A673 (cell line): ENCODE measurements at regions not wholly inside any gene's neighbourhood (a gene's known extent, or its start where the extent isn't known, plus 50 kb on each side); places are given as distances from the start of the nearest gene placed in this dataset.
"Not testable (repeated sequence)": the region's sequence is repeated elsewhere in the genome, so short reads cannot be mapped to it uniquely, and the experiment has no call there.

Source experiments
- BruUV-seq: library from RNA; stranded (reverse); fragments of 400-500 nt; replicated peaks from 2 replicates; lab custom pipeline; 2021; lab: Mats Ljungman, UMichigan
- CTCF ChIA-PET: fragments of 300-600 bp; sonication (Branson Sonifier 250); formaldehyde crosslinking; loops from one replicate; lab custom pipeline; 2022; ENCODE audit warnings: antibody characterized with exemption; lab: Charles Lee
- POLR2A ChIA-PET: fragments of 300-600 bp; sonication (Branson Sonifier 250); formaldehyde crosslinking; loops from one replicate; lab custom pipeline; 2022; ENCODE audit warnings: antibody characterized with exemption; ENCODE audit not compliant: low non-redundant PET; lab: Charles Lee
- DNase-seq: peaks from one replicate; pipeline ENCODE4 v3.0.0-alpha.2; 2015; ENCODE audit warnings: low spot score
- H3K27ac ChIP-seq: fragments of 200-600 bp; sonication (generic); 2 replicates; pipeline ENCODE4 v1.5.1; 2016; ENCODE audit warnings: mixed run types, low read depth, mild to moderate bottlenecking, mixed read lengths, antibody characterized with exemption, low read length; ENCODE audit not compliant: poor library complexity, severe bottlenecking
- H3K27me3 ChIP-seq: fragments of 200-600 bp; sonication (generic); replicated peaks from 2 replicates; pipeline ENCODE4 v1.6.1; 2017; ENCODE audit warnings: mixed run types, low read depth, mild to moderate bottlenecking, mixed read lengths, antibody characterized with exemption, low read length; ENCODE audit not compliant: insufficient read depth, poor library complexity
- H3K36me3 ChIP-seq: fragments of 200-600 bp; sonication (generic); 2 replicates; pipeline ENCODE4 v1.6.1; 2016; ENCODE audit warnings: mixed run types, mild to moderate bottlenecking, mixed read lengths, antibody characterized with exemption, low read length; ENCODE audit not compliant: insufficient read depth, poor library complexity, severe bottlenecking
- H3K4me1 ChIP-seq: fragments of 200-600 bp; sonication (generic); 2 replicates; pipeline ENCODE4 v1.6.1; 2017; ENCODE audit warnings: mixed run types, mild to moderate bottlenecking, mixed read lengths, antibody characterized with exemption, low read length; ENCODE audit not compliant: insufficient read depth, poor library complexity, severe bottlenecking
- H3K4me3 ChIP-seq: fragments of 200-600 bp; sonication (generic); 2 replicates; pipeline ENCODE4 v1.5.1; 2016; ENCODE audit warnings: low read depth, mixed run types, mild to moderate bottlenecking, mixed read lengths, low read length; ENCODE audit not compliant: poor library complexity, severe bottlenecking
- H3K9me3 ChIP-seq: fragments of 200-600 bp; sonication (generic); 2 replicates; pipeline ENCODE4 v1.6.1; 2016; ENCODE audit warnings: mixed run types, low read depth, mild to moderate bottlenecking, mixed read lengths, antibody characterized with exemption, low read length; ENCODE audit not compliant: poor library complexity, severe bottlenecking
- EZH2 ChIP-seq: fragments of 200-600 bp; sonication (generic); IDR thresholded peaks from 2 replicates; pipeline ENCODE4 v1.6.1; 2017; ENCODE audit warnings: borderline replicate concordance, low read depth, mild to moderate bottlenecking, mixed read lengths, antibody characterized with exemption, low read length; ENCODE audit not compliant: poor library complexity, severe bottlenecking
- intact Hi-C: fragments of 100-400 bp; cut with micrococcal nuclease; formaldehyde crosslinking; loops from one replicate; pipeline ENCODE4 v1.10.0; 2022; ENCODE audit not compliant: unreplicated experiment
- TF ChIP-seq, protein P1 (sequence below): fragments of 300-800, 200-600 bp; sonication (generic); conservative IDR thresholded peaks from 2 replicates; pipeline ENCODE4 v1.5.1; 2017; ENCODE audit warnings: low read depth, mild to moderate bottlenecking, antibody characterized with exemption, low read length, moderate library complexity, mixed read lengths

DNA sequence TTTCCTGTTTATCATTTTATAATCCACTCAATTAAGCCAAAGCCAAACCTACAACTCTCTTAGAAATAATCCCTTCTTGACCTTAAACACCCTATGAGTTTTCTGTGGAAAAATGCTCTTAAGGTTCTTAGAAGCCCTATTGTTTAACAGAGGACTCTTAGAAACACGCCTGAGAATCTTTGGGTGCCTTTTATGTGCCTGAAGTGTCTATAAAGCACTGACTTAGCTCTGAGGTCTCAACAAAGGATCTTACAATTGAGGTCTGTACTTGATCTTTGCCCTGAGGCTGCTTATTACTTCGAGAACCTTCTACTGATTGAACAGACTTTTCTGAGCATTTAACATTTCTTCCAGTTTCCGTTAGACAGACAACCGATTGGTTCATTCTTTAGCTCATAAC is 353.3 kb upstream of the SORCS1 start:
- Histone ChIP-seq H3K4me1 (no peaks in the 10 kb centered on the region), H3K27me3 (no peaks in the 10 kb centered on the region), H3K27ac (no peak overlapping the region), H3K36me3 (no peaks in the 10 kb centered on the region), H3K4me3 (no peak overlapping the region), H3K9me3 (no peaks in the 10 kb centered on the region)
- no TSS peak for BruUV-seq
- intact Hi-C loops = no loop called here
- ChIA-PET POLR2A (no interaction called here), CTCF (interaction anchor here (0.6 kb wide), 1 partner anchor 16 kb away, joined by 3 read pairs; no protein-coding TSS in a partner anchor)
- TF ChIP-seq, protein P1, sequence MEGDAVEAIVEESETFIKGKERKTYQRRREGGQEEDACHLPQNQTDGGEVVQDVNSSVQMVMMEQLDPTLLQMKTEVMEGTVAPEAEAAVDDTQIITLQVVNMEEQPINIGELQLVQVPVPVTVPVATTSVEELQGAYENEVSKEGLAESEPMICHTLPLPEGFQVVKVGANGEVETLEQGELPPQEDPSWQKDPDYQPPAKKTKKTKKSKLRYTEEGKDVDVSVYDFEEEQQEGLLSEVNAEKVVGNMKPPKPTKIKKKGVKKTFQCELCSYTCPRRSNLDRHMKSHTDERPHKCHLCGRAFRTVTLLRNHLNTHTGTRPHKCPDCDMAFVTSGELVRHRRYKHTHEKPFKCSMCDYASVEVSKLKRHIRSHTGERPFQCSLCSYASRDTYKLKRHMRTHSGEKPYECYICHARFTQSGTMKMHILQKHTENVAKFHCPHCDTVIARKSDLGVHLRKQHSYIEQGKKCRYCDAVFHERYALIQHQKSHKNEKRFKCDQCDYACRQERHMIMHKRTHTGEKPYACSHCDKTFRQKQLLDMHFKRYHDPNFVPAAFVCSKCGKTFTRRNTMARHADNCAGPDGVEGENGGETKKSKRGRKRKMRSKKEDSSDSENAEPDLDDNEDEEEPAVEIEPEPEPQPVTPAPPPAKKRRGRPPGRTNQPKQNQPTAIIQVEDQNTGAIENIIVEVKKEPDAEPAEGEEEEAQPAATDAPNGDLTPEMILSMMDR = no peak
- no peak for TF ChIP-seq EZH2
- no peak for DNase-seq

GRCh38 chr10:107516349-107516748 is 351.8 kb upstream of the SORCS1 start:
- no peaks in the 10 kb centered on the region for H3K9me3 ChIP-seq
- H3K27me3 ChIP-seq = no peaks in the 10 kb centered on the region
- no peak for TF ChIP-seq EZH2
- TF ChIP-seq, protein P1 = no peak
- no peak overlapping the region for H3K27ac ChIP-seq
- POLR2A ChIA-PET = no interaction called here
- no peak for DNase-seq
- BruUV-seq = no TSS peak
- no peaks in the 10 kb centered on the region for H3K4me1 ChIP-seq
- no peak overlapping the region for H3K4me3 ChIP-seq
- CTCF ChIA-PET = no interaction called here
- intact Hi-C loops = no loop called here
- H3K36me3 ChIP-seq = no peaks in the 10 kb centered on the region

DNA sequence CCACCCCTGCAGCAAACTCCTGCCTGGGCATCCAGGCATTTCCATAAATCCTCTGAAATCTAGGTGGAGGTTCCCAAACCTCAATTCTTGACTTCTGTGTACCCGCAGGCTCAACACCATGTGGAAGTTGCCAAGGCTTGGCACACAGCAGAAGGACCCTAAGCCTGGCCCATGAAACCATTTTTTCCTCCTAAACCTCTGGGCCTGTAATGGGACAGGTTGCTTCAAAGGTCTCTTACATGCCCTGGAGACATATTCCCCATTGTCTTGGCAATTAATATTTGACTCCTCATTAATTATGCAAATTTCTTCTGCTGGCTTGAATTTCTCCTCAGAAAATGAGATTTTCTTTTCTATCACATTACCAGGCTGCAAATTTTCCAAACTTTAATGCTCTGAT is 339.5 kb upstream of the SORCS1 start:
- DNase-seq, POLR2A ChIA-PET, H3K9me3 ChIP-seq, BruUV-seq, intact Hi-C loops, H3K27ac ChIP-seq, H3K27me3 ChIP-seq, H3K4me3 ChIP-seq, H3K36me3 ChIP-seq, CTCF ChIA-PET, H3K4me1 ChIP-seq: not testable (repeated sequence)

DNA sequence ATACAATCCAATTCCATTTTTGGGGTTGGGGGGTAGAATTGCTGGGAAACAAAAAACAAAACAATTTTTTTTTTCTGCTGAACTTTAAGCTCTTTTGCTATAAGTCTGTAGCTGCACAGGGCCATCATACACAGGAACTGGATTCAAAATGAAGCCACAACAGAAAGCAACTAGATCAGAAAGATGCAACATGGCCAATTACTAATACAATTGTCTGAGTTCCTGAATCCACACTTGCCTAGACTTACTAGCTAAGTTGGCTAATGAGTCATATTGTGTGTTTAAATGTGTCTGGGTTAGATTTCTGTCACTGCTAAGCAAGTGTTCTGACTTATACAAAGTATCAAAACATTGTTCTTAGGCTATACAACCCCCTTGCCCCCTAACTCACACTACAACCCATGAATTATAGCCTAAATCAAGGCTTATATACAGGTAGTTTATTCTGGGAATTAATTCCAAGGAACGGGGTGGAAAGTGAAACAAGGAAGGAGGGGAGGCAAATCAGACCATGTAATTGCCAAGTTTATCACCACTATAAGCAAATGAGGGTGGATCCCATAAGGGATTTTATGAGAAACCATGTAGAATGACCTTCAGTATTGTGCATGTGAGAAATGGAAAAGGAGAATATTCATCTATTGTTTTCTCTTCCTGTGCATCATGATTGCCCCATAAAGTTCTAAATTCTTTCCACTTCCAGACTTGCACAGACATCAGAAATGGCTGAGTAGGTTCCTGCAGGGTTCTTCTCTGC is 337.9 kb upstream of the SORCS1 start:
- Histone ChIP-seq H3K27me3 (no peaks in the 10 kb centered on the region), H3K36me3 (no peaks in the 10 kb centered on the region), H3K27ac (no peak overlapping the region), H3K4me1 (no peaks in the 10 kb centered on the region), H3K4me3 (no peak overlapping the region), H3K9me3 (no peaks in the 10 kb centered on the region)
- ChIA-PET CTCF (no interaction called here), POLR2A (no interaction called here)
- intact Hi-C loops = no loop called here
- DNase-seq = no peak
- BruUV-seq = no TSS peak
- TF ChIP-seq, protein P1 = no peak
- no peak for TF ChIP-seq EZH2
